ENCODE measurements at regions not wholly inside any gene's neighbourhood (a gene's known extent, or its start where the extent isn't known, plus 50 kb on each side); places are given as distances from the start of the nearest gene placed in this dataset.

DNA sequence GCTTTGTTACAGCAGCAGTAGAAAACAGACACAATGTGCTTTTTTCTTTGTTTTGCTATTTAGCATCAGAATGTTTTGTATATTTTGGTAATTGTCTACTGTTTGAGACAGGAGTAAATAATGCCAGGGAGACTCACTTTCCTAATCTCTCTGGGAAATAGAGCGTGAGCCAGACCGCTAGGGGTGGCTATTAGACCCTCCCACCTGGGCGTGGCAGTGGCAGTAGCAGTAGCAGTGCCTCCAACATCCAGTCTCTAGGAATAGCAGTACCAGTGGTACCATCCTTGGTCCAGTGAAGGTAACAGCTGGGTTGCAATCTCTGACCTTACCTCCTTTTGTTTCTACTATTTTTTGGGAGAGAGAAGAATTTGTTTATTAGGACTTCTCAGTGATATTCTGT is 165.7 kb upstream of the MAGI2 start:
- Histone ChIP-seq H4K20me1 (ENCODE audit: low read length) (no peaks in the 10 kb centered on the region), H3K9me3 (ENCODE audit: low read length) (no peaks in the 10 kb centered on the region), H3K27me3 (ENCODE audit: low read length) (no peaks in the 10 kb centered on the region), H3K79me2 (ENCODE audit: low read length) (no peaks in the 10 kb centered on the region), H3K9ac (ENCODE audit: low read length) (no peak overlapping the region; the same call in 1 of the 2 replicates), H3K36me3 (ENCODE audit: low read depth, low read length) (no peaks in the 10 kb centered on the region), H2AFZ (ENCODE audit: low read length) (no peak overlapping the region), H3K27ac (ENCODE audit: low read length) (peak overlapping the region; percentile 86), H3K4me3 (ENCODE audit: low read length) (no peak overlapping the region), H3K4me2 (ENCODE audit: low read length) (no peak overlapping the region), H3K4me1 (ENCODE audit: insufficient read depth, low read length) (peaks cover 52% of the 10 kb centered on the region), H3F3A (ENCODE audit: low read length, unreplicated experiment) (no peaks in the 10 kb centered on the region), H3K9me2 (replicated peaks; ENCODE audit: low read length) (no peaks in the 10 kb centered on the region)
- BruUV-seq (replicated peaks), result no TSS peak
- CTCF ChIA-PET, result no interaction called here
- intact Hi-C loops (cut with micrococcal nuclease), result no loop called here
- DNase-seq, result no peak
- no peak for ATAC-seq
- POLR2A ChIA-PET (ENCODE audit: unreplicated experiment), result no interaction called here
- TF ChIP-seq EZH2 (IDR thresholded peaks at IDR 0.05; ENCODE audit: low read length, unreplicated experiment) (no peak), EZH2phosphoT487 (IDR thresholded peaks at IDR 0.05; ENCODE audit: borderline replicate concordance, low read length) (no peak)
- TF ChIP-seq, protein P1, sequence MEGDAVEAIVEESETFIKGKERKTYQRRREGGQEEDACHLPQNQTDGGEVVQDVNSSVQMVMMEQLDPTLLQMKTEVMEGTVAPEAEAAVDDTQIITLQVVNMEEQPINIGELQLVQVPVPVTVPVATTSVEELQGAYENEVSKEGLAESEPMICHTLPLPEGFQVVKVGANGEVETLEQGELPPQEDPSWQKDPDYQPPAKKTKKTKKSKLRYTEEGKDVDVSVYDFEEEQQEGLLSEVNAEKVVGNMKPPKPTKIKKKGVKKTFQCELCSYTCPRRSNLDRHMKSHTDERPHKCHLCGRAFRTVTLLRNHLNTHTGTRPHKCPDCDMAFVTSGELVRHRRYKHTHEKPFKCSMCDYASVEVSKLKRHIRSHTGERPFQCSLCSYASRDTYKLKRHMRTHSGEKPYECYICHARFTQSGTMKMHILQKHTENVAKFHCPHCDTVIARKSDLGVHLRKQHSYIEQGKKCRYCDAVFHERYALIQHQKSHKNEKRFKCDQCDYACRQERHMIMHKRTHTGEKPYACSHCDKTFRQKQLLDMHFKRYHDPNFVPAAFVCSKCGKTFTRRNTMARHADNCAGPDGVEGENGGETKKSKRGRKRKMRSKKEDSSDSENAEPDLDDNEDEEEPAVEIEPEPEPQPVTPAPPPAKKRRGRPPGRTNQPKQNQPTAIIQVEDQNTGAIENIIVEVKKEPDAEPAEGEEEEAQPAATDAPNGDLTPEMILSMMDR (conservative IDR thresholded peaks at IDR 0.05; ENCODE audit: low read depth, low read length), result no peak

DNA sequence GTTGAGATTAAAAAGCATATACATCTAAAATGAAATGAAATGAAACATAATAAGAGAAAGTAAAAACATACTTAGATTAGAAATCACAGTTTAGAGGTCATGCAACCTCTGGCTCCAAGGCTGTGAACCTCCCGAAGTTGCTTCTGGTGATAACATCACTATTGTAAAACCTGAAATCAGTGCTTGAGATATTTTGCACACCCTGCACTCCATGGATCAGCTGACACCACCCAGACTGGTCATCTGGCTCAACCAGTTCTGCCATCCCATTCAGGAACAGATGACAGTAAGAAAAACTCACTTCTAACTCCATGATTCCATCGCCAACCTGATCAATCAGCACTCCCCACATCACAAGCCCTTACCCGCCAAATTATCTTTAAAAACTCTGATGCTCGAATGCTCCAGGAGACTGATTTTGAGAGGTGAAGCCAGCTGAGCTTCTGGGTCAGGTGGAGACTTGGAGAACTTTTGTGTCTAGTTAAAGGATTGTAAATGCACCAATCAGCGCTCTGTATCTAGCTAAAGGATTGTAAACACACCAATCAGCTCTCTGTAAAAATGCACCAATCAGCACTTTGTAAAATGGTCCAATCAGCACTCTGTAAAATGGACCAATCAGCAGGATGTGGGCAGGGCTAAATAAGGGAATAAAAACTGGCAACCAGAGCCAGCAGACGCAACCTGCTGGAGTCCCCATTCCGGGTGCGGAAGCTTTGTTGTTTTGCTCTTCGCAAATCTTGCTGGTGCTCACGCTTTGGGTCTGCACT is 162.6 kb upstream of the MAGI2 start:
- no peak overlapping the region for H2AFZ ChIP-seq (ENCODE audit: low read length)
- no peak for ATAC-seq
- peak overlapping the region; percentile 11; the same call in 1 of the 2 replicates for H3K9ac ChIP-seq (ENCODE audit: low read length)
- peak; percentile 32 for DNase-seq
- peaks cover 29% of the 10 kb centered on the region for H3K4me1 ChIP-seq (ENCODE audit: insufficient read depth, low read length)
- intact Hi-C loops (cut with micrococcal nuclease), result no loop called here
- no peaks in the 10 kb centered on the region for H3K36me3 ChIP-seq (ENCODE audit: low read depth, low read length)
- H3K9me2 ChIP-seq (replicated peaks; ENCODE audit: low read length), result no peaks in the 10 kb centered on the region
- TF ChIP-seq EZH2 (IDR thresholded peaks at IDR 0.05; ENCODE audit: low read length, unreplicated experiment) (no peak), EZH2phosphoT487 (IDR thresholded peaks at IDR 0.05; ENCODE audit: borderline replicate concordance, low read length) (no peak)
- TF ChIP-seq, protein P1 (conservative IDR thresholded peaks at IDR 0.05; ENCODE audit: low read depth, low read length), result no peak
- CTCF ChIA-PET, result no interaction called here
- peak overlapping the region; percentile 60 for H3K27ac ChIP-seq (ENCODE audit: low read length)
- peak overlapping the region; percentile 4; the same call in 1 of the 2 replicates for H3K4me2 ChIP-seq (ENCODE audit: low read length)
- H4K20me1 ChIP-seq (ENCODE audit: low read length), result no peaks in the 10 kb centered on the region
- no peaks in the 10 kb centered on the region for H3K27me3 ChIP-seq (ENCODE audit: low read length)
- POLR2A ChIA-PET (ENCODE audit: unreplicated experiment), result interaction anchor here (0.6 kb wide), 1 partner anchor 27 kb away, joined by 4 read pairs; no protein-coding TSS in a partner anchor
- H3K79me2 ChIP-seq (ENCODE audit: low read length), result no peaks in the 10 kb centered on the region
- no TSS peak for BruUV-seq (replicated peaks)
- H3K9me3 ChIP-seq (ENCODE audit: low read length), result no peaks in the 10 kb centered on the region
- no peaks in the 10 kb centered on the region for H3F3A ChIP-seq (ENCODE audit: low read length, unreplicated experiment)
- no peak overlapping the region for H3K4me3 ChIP-seq (ENCODE audit: low read length)

DNA sequence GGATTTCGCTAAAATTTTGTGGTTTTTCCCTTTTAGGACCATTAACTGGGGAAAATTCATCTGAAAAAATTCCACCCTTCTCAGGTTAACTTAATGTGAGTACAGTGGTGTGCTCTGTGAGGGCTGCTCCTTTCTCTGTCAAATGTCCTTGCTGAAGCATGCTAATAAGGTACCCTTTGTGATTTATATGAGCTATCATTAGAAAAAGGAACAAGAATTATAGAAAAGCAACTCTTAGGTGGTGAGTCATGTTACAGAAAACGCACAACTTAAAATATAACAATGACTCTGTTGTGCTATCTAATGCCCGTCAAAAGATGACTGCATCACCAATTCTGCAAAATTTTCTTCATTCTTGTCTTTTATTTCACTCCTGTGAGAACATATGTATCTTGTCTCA is 162.0 kb upstream of the MAGI2 start:
- peak; percentile 77 for ATAC-seq
- H4K20me1 ChIP-seq (ENCODE audit: low read length), result no peaks in the 10 kb centered on the region
- DNase-seq, result peak; percentile 38
- peak overlapping the region; percentile 60 for H3K27ac ChIP-seq (ENCODE audit: low read length)
- no peaks in the 10 kb centered on the region for H3K27me3 ChIP-seq (ENCODE audit: low read length)
- no TSS peak for BruUV-seq (replicated peaks)
- TF ChIP-seq, protein P1 (conservative IDR thresholded peaks at IDR 0.05; ENCODE audit: low read depth, low read length), result no peak
- TF ChIP-seq EZH2 (IDR thresholded peaks at IDR 0.05; ENCODE audit: low read length, unreplicated experiment) (no peak), EZH2phosphoT487 (IDR thresholded peaks at IDR 0.05; ENCODE audit: borderline replicate concordance, low read length) (no peak)
- no peaks in the 10 kb centered on the region for H3K9me2 ChIP-seq (replicated peaks; ENCODE audit: low read length)
- intact Hi-C loops (cut with micrococcal nuclease), result no loop called here
- H2AFZ ChIP-seq (ENCODE audit: low read length), result no peak overlapping the region
- no peaks in the 10 kb centered on the region for H3K36me3 ChIP-seq (ENCODE audit: low read depth, low read length)
- no peak overlapping the region for H3K4me3 ChIP-seq (ENCODE audit: low read length)
- ChIA-PET POLR2A (ENCODE audit: unreplicated experiment) (interaction anchor here (0.6 kb wide), 2 partner anchors 21 to 27 kb away, joined by 4 to 5 read pairs; no protein-coding TSS in a partner anchor), CTCF (interaction anchor here (0.5 to 0.6 kb wide), 4 partner anchors 55 to 345 kb away, joined by 3 to 6 read pairs (median 4); no protein-coding TSS in a partner anchor)
- peak overlapping the region; percentile 25; the same call in 1 of the 2 replicates for H3K9ac ChIP-seq (ENCODE audit: low read length)
- no peaks in the 10 kb centered on the region for H3K79me2 ChIP-seq (ENCODE audit: low read length)
- peaks cover 23% of the 10 kb centered on the region for H3K4me1 ChIP-seq (ENCODE audit: insufficient read depth, low read length)
- H3K4me2 ChIP-seq (ENCODE audit: low read length), result peak overlapping the region; percentile 4; the same call in 1 of the 2 replicates
- no peaks in the 10 kb centered on the region for H3F3A ChIP-seq (ENCODE audit: low read length, unreplicated experiment)
- no peaks in the 10 kb centered on the region for H3K9me3 ChIP-seq (ENCODE audit: low read length)

Measured in PC-3 (cell line).